Ishikawa (cell line): ENCODE measurements at regions not wholly inside any gene's neighbourhood (a gene's known extent, or its start where the extent isn't known, plus 50 kb on each side); places are given as distances from the start of the nearest gene placed in this dataset.

Experiments
- CEBPB ChIP-seq: IDR thresholded peaks from 2 replicates; pipeline ENCODE4 v1.6.1; 2012
- CREB1 ChIP-seq: IDR thresholded peaks from 2 replicates; pipeline ENCODE4 v1.6.1; 2012; ENCODE audit warnings: low read depth
- EGR1 ChIP-seq: IDR thresholded peaks from 2 replicates; pipeline ENCODE4 v1.6.1; 2012
- EP300 ChIP-seq: IDR thresholded peaks from 2 replicates; pipeline ENCODE4 v1.6.1; 2012; ENCODE audit warnings: borderline replicate concordance
- FOXM1 ChIP-seq: IDR thresholded peaks from 2 replicates; pipeline ENCODE4 v1.6.1; 2012; ENCODE audit warnings: low read depth, borderline replicate concordance
- MAX ChIP-seq: IDR thresholded peaks from 2 replicates; pipeline ENCODE4 v1.6.1; 2012
- NFIC ChIP-seq: IDR thresholded peaks from 2 replicates; pipeline ENCODE4 v1.6.1; 2012
- RAD21 ChIP-seq: IDR thresholded peaks from 2 replicates; pipeline ENCODE4 v1.6.1; 2012; ENCODE audit warnings: low read depth
- REST ChIP-seq: IDR thresholded peaks from 2 replicates; pipeline ENCODE4 v1.6.1; 2012; ENCODE audit warnings: low read depth, mild to moderate bottlenecking
- TAF1 ChIP-seq: IDR thresholded peaks from 2 replicates; pipeline ENCODE4 v1.6.1; 2012; ENCODE audit warnings: low read depth, mild to moderate bottlenecking
- TCF12 ChIP-seq: IDR thresholded peaks from 2 replicates; pipeline ENCODE4 v1.6.1; 2012; ENCODE audit warnings: low read depth
- TEAD4 ChIP-seq: IDR thresholded peaks from 2 replicates; pipeline ENCODE4 v1.6.1; 2012
- USF1 ChIP-seq: IDR thresholded peaks from 2 replicates; pipeline ENCODE4 v1.6.1; 2012
- YY1 ChIP-seq: IDR thresholded peaks from 2 replicates; pipeline ENCODE4 v1.6.1; 2012; ENCODE audit warnings: low read depth
- ZBTB7A ChIP-seq: IDR thresholded peaks from 2 replicates; pipeline ENCODE4 v1.6.1; 2012; ENCODE audit warnings: low read depth

GRCh38 chr7:46970476-46970875 is 611.4 kb downstream of the TNS3 start:
- TF ChIP-seq EP300 = no peak
- TF ChIP-seq NFIC = no peak
- no peak for TF ChIP-seq TCF12
- TF ChIP-seq CEBPB = no peak

- TF ChIP-seq RAD21 = no peak
- no peak for TF ChIP-seq EP300
- TF ChIP-seq TAF1 = no peak
- TF ChIP-seq CREB1 = no peak
- TF ChIP-seq ZBTB7A = no peak
- no peak for TF ChIP-seq YY1
- TF ChIP-seq USF1 = no peak
- no peak for TF ChIP-seq FOXM1
- TF ChIP-seq MAX = no peak
- TF ChIP-seq NFIC = no peak
- no peak for TF ChIP-seq REST
These were observed 611.8 kb downstream of the TNS3 start for GRCh38 chr7:46970131-46970430.

- peak; percentile 69 for TF ChIP-seq CEBPB
- no peak for TF ChIP-seq USF1
- TF ChIP-seq EP300 = peak; percentile 57; the same call in 1 of the 2 replicates
- TF ChIP-seq MAX = no peak
- 0 out of 2 replicates have a peak, but pooled peaks have one; percentile 15 for TF ChIP-seq FOXM1
- TF ChIP-seq NFIC = no peak; the same call in 1 of the 2 replicates
- TF ChIP-seq CREB1 = no peak
- TF ChIP-seq YY1 = no peak
- TF ChIP-seq TCF12 = no peak
- TF ChIP-seq EGR1 = no peak
- TF ChIP-seq ZBTB7A = no peak
- no peak for TF ChIP-seq REST
- TF ChIP-seq RAD21 = no peak
- peak; percentile 68 for TF ChIP-seq TEAD4
- no peak for TF ChIP-seq TAF1
These were observed 612.4 kb downstream of the TNS3 start for GRCh38 chr7:46969303-46970130.

- no peak for TF ChIP-seq CREB1
- no peak for TF ChIP-seq MAX
- TF ChIP-seq RAD21 = no peak
- no peak for TF ChIP-seq TAF1
- no peak for TF ChIP-seq ZBTB7A
- no peak for TF ChIP-seq REST
- TF ChIP-seq CEBPB = no peak
- TF ChIP-seq EGR1 = no peak
- TF ChIP-seq NFIC = no peak
- TF ChIP-seq TEAD4 = no peak
- TF ChIP-seq USF1 = no peak
- no peak for TF ChIP-seq FOXM1
These were observed 613.9 kb downstream of the TNS3 start for GRCh38 chr7:46968003-46968402.
